Hematopoietic multipotent progenitor cell treated with erythropoietin and hydrocortisone succinate and interleukin-3 and kit ligand, for 8 days (in vitro differentiated cells): ENCODE measurements at regions not wholly inside any gene's neighbourhood (a gene's known extent, or its start where the extent isn't known, plus 50 kb on each side); places are given as distances from the start of the nearest gene placed in this dataset.
A peak's percentile ranks its signal among the peaks of the same experiment; 100 is the strongest.

Source experiments
- DNase-seq: peaks from one replicate; pipeline ENCODE4 v3.0.0-alpha.2; 2015

DNA sequence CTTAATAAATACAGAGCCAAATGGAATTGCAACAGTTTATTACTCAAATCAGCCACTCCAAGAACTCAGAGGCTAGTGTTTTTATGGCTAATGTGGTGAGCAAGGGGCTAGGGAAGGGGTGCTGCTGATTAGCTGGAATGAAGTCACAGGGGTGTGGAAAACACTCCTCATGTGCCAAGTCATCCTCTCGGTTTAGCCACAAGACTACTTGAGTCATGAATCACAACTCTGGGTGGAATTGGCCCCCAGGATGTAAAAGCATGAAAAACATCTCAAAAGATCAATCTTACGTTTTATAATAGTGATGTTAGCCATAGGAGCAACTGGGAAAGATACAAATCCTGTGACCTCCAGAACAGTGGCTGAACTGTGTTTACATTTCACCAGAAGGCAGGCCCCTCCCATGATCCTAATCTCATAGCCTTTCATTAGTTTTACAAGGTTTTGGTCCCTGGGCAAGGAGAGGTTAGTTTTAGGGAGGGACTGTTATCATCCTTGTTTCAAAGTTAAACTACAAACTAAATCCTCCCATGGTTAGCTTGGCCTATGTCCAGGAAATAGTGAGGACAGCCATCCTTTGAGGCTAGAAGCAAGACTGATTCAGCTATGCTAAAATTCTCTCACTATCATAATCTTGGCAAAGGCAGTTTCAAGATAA is 2020.1 kb upstream of the PCDH20 start:
- no peak for DNase-seq

DNA sequence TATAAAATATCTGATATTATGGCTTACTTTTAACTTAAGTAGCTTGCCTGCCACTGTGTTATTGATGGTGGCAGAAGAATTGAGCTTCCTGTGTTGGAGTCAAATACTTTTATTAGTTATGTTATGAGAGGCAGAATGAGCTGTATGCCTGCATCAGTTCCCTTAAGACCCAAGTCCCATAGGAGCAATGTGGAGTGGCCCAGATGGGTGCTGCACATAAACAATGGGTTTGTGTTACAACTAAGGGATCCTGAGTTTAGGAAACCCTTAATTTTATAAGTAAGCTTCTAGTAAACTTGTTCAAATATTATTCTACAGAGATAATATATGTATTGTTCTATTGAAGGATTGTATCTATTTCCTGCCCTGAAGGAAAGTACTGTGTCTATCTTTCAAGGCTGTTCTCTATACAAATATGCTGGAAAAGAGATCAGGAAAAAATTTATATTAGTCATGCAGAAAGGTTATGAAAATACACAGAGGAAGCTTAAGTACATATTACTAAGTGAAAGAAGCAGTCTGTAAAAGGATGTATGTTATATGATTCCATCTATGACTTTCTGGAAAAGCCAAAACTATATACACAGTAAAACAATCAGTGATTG is 2018.0 kb upstream of the PCDH20 start:
- no peak for DNase-seq

DNA sequence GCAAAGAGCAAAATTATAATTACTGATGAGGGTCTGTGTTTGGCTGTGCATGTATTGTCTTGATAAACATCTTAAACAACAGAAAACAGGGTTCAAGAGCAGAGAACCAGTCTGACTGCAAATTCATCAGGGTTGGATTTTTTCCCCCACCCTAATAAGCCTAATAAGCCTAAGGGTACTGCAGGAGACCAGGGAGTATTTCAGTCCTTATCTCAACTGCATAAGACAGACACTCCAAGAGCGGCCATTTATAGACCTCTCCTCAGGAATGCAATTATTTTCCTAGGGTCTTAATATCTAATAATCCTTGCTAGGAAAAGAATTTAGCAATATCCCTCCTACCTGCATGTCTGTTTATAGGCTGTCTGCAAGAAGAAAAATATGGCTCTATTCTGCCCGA is 2011.5 kb upstream of the PCDH20 start:
- no peak for DNase-seq

DNA sequence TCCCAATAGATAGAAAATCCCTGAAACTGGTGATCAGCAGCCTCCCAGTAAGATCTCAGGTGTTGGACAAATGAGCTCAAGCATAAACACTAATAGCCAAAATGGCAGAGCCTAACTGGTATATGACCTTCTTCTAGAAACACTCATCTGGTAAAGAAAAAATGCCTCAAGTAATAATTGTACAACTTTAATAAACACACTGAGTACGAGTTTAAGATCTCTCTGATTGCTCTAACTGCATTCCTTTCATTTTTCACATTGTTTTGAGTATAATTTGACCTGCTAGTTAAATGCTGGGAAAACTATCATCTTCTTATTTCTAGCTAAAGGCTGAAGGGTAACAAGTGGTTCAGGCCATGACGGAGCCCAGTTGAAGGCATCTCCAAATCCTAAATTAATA is 2009.5 kb upstream of the PCDH20 start:
- no peak for DNase-seq

DNA sequence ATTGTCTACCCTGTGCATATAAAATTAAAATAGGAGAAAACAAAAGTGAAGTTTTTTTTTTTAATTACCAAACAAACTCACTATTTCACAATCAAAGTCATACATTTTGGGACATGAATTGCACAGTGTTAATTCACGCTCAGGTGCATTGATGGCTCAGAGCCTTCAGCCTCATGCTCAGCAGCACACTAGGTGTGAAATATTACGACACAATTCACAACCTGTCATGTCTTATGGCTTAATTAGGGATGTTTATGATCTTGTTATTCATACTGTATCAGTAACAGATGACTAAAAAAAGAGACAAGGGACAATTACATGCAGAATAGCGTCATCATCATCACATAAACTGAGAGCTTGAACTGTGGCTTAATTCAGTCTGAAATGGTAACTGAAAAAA is 2005.5 kb upstream of the PCDH20 start:
- no peak for DNase-seq

DNA sequence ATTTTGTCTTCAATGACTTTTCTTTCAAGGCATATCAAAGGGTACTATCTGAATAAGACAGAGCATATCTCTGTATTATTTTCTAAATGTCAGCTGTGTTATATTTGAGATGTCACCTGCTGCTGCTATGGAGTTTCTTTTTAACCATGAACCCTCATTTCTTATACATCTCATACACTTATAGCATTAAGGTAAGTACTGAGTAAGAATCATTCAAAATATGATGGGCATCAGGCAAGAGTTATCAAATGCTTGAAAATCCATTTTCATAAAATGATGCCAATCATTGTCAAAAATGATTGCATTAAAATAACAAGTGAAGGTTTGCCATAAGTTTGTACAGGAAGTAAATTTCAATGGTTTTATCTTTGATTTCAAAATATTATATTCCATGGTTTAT is 2005.0 kb upstream of the PCDH20 start:
- DNase-seq: no peak

DNA sequence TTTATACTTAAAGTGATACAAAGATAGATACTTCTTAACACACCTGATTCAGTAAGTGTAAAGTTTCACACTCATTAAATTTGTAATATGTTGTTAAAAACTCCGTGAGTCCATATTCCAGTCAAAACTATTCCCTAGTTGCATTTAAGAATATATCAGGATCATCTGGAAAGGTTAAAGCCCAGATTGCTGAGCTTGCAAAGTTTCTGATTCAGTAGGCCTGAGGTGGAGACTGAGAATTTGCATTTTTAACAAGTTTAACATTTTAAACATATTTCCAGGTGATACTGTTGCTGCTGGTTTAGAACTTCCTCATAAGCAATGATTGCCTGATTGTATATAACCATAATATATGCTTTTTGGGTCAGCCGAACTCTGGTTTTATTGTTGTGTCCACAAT is 1998.6 kb upstream of the PCDH20 start:
- DNase-seq: no peak

DNA sequence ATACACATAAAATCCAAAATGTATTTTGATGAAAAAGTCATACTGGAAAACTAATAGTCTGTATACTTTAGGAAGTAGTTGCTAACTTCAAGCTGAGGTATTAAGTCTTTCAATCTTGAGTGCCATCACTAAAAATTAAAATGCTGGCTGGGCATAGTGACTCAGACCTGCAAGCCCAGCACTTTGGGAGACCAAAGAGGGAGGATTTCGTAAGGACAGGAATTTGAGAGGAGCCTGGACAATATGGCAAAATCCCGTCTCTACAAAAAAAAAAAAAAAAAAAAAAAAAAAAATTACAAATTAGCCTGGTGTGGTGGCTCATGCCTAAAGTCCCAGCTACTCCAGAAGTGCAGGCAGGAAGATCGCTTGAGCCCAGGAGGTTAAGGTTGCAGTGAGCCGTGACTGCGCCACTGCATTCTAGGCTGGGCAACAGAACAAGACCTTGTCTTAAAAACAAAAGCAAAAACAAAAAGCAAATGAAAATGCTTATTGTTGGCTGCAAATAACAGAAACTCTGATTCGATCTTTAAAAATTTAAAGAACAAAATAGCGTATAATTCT is 1994.2 kb upstream of the PCDH20 start:
- no peak for DNase-seq

DNA sequence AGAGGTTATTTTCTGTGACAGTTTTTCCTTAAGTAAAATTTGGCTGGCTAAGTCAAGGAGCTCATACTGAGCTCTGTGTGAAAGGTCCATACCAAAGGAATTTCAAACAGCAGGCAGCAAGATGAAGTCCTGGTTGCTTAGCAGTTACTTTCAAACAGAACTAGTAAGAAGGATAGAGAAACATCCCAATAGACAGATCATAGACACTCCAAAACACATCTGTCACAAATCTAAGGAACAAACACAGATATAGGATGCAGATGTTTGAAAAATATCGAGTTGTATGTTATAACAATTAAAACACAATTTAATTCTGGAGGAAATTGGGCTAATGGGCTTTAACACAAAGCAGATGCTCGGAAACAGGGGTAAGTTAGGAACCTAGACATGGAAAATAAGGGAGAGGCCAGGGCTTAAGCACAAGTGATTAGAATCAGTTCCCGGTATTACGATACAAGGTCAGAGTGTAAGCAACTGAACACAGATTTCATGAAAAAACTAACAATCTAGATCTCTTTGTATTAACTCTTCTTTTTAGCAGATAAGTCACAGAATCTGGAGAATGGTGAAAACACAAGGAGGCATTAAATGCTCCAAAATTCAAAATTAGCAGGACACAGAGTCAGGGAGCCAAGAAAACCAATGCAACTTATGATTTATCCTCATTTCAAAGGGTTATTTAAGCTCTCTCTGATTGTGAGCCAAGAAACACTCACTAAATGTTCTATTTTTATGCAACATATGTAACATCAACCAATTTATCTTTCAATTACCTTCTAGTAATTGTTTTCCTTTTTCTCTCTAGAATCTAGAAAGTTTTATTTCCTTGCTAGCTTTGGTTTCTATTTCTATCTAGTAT is 1992.9 kb upstream of the PCDH20 start:
- no peak for DNase-seq

DNA sequence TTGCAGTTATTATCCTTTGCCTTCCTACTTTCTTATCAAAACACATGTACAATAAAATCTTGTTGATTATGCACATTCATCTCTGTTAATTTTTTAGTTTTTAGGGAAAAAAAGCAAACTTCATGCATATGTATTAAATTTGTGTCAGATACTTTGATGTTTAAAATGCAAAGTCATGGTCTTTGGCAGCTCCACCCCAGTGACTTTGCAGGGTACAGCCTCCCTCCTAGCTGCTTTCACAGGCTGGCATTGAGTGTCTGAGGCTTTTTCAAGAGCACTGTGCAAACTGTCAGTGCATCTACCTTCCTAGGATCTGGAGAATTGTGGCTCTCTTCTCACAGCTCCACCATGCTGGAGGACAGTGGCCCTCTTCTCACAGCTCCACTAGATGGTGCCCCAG is 1988.1 kb upstream of the PCDH20 start:
- DNase-seq: peak; percentile 2

DNA sequence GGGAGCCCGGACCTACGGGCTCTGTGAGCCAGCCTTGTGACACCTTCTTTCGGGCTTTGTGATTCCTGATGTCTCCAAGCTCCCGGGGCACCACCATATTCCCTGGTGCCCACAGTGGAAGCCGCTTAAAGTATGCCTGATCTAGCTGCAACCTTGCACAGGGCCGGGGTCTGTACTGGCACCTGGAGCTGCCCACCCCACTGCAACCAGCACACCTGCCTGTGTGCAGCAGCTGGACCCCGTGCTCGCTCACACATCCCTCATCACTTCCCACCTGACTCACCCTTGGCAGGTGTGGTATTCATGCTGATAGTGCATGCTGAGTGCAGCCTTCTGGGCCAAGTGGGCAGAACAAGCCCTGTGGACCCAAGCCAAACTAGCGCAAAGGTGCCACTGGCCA is 1981.1 kb upstream of the PCDH20 start:
- no peak for DNase-seq

DNA sequence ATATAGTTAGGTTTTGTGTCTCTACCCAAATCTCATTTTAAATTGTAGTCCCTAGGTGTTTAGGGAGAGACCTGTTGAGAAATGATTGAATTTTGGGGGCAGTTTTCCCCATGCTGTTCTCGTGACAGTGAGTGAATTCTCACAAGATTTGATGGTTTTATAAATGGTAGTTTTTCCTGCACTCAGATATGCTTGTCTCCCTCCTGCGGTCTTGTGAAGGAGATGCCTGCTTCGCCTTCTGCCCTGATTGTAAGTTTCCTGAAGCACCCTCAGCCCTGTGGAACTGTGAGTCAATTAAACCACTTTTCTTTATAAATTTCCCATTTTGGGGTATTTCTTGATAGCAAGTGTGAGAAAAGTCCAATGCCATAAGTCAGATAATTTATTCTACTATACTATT is 1977.5 kb upstream of the PCDH20 start:
- no peak for DNase-seq

DNA sequence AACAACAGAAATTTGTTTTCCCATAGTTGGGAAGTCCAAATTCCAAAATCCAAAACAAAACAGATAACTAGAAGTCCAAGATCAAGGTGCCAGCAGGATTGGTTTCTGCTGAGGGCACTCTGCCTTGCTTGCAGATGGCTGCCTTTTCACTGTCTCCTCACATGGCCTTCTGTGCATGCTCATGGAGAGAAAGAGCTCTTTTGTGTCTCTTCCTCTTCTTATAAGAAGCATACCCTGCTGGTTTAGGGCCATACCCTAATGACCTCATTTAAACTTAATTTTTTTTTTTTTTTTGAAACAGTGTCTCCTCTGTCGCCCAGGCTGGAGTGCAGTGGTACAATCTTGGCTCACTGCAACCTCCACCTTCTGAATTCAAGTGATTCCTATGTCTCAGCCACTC is 1974.1 kb upstream of the PCDH20 start:
- DNase-seq: no peak

DNA sequence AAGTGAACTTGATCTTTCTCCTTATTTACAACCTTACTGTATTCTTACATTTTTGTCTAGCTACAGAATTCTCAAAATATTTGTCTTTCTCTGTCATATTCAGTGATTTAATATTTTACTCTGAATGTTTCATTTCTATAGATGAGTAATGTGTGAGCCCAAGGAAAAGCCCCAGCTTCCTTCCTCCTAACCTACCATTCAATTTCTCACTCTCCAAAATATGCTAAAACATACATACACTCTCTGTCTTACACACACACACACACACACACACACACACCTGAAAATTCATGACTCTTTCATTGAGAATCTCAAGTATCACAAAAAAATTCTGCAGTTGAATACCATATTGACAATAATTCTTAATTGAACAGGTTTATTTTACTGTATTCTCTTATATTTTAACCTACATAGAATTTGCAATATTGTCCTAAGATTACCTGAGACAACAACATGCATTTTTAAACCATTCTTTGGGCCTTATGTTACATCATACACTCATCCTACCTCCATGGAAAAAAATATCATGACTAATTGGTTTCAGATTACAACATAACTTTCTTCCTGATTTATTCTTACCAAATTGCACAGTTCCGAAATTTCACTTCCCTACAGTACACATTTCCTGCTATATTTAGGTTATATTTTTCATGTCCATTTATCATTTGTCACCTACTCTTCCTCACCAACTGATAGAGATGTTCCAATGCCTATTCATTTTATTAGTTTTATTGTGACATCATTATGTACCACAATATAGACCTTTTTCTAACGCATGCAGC is 1965.6 kb upstream of the PCDH20 start:
- no peak for DNase-seq

DNA sequence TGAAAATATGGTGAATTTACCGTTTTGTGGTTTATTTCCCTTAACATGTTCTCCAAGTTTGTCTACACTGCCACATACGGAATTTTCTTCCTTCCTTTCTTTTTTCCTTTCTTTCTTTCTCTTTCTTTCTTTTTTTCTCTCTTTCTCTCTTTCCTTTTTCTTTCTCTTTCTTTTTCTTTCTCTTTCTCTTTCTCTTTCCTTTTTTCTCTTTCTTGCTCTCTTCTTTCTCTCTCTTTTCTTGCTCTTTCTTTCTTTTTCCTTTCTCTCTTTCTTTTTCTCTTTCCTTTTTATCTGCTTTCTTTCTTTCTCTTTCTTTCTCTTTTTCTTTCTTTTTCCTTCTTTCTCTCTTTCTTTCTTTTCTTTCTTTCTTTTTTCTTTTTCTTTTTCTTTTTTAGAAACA is 1962.3 kb upstream of the PCDH20 start:
- DNase-seq: no peak

DNA sequence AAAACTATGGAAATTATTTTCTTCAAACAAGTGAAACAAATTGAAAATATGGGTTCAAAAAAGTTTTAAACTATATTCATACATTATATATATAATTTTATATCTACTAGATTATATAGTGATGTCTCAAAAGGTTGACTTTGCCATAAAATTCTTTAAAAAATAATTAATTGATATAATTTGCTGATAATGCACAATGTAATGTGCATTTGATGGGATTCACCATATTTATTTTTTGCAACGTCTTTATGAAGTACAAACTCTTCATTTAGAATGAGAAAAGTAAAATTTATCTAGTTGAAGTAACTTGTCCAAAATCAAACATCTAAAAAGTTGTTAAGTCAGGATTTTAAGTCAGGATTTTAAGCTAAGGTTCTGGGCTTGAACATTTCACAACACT is 1954.5 kb upstream of the PCDH20 start:
- no peak for DNase-seq

DNA sequence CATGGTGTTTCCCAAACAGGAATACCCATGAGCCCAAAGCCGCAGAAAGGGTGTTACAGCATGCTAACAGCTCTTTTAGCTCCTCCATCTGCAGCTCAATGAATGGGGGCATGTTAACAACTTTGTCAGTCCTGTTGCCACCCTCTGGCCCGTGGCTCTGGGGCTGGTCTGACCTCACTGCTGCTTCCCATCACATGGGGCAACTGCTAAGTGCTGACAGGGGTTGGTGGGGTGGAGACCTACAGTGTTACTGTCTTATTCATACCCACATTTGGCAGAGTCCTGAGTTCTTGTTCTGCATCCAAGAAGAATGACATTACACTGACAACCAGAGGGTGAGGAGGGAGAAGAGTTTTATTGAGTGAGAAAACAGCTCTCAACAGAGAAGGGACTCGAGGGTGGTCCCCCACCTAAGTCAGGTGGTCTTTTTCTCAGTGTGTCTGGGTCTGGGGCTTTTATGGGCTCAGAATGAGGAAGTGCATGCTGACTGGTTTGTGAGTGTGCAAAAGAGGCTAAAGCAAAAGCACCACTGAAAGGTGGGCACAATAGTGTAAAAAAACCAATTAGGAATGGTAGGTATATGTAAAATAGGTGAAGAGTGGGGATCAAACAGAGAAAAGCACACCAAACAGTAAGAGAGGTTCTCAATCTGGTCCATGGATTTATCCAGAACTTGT is 1952.0 kb upstream of the PCDH20 start:
- no peak for DNase-seq

DNA sequence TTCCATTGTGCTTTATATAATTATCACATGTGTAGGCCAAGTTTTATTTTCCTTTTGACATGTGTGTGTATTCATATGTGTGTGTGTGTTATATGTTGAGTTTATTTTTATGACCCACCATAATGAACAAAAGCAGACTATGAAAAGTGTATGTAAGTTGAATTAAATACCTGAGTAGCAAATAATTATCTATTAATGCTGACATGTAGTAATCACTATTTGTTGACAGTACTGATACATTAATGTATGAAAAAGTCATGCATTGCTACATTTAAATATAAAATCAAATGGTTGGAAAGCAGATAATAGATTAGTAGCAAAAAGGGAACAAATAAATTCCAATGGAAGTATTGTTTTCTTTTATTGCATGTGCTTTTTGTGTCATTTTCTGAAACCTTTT is 1948.5 kb upstream of the PCDH20 start:
- no peak for DNase-seq

DNA sequence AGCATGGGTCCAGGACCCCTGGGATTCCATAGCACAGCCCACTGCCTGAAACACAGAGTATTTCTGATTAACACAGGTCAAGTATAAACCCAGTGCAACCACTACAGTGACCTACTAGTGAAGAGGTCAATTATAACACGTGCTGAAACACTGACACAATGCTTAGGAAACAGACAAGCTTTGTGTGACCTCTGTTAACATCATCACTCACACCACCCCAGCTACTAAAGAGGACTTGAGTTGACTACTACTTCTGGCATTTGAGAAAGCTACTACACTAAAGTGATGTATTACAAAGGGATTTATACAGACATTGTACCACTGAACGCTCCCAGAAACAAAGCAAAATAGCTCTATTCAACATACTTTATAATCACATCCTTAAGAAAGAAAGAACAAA is 1935.9 kb upstream of the PCDH20 start:
- DNase-seq: no peak

DNA sequence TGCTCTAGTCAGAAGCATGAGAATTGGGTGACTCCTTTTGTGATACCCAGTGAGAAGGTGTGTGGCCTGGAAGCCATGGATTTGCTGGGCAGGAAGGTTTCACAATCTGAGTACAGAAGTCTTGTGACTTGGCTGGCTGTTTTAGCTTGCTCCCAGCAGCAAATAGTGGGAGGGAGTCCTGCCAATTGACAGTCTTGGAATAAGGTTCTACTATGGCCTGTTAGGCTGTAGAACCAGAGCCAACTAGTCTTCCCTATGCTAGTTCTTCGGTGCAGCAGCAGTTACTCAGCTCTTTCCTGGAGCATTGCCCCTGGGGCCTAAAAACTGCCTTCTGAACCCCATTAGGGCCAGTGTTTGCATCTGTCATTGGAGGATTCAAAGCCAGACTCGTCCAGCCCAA is 1935.4 kb upstream of the PCDH20 start:
- DNase-seq: no peak

DNA sequence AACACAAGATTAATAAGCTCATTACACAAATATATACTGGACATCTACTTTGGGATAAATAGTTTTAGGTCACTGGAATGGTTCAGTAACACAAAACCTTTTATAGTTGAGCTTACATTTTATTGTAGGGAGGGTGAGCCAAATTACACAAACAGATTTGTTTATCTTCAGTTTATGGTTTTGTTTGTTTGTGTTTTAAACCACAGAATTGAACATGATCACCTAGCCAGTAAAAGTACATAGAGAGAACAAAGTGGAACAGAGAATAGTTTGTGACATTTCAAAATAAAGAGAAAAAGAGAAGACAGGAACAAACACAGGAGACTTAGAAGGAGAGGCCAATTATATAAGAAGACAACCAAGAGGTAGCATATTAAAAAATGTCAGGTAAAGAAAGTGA is 1930.2 kb upstream of the PCDH20 start:
- no peak for DNase-seq

DNA sequence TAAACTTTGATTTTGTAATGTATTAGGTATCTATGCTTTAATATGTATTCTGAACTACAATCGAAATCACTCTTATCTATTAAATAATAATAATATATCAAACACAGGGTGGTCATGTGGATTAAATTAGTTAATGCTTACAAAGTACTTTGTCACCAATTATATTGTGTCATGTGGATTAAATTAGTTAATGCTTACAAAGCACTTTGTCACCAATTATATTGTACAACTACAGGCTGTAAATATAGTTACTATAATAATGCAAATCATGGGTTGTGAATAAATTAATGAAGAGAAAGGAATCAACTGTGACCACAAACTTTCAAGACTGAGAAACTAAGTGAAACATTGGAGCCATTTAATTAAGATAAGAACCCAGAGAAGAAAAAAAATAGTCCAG is 1929.1 kb upstream of the PCDH20 start:
- no peak for DNase-seq

DNA sequence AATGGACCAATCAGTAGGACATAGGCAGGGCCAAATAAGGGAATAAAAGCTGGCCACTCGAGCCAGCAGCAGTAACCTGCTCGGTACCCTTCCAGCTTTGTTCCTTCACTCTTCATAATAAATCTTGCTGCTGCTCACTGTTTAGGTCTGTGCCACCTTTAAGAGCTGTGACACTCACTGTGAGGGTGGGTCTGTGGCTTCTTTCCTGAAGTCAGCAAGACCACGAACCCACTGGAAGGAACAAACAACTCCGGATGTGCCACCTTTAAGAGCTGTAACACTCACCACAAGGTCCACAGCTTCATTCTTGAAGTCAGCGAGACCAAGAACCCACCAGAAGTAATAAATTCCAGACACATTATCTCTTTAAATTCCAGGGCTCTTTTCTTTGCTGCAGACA is 1922.3 kb upstream of the PCDH20 start:
- no peak for DNase-seq
